ENCODE measurements at regions not wholly inside any gene's neighbourhood (a gene's known extent, or its start where the extent isn't known, plus 50 kb on each side); places are given as distances from the start of the nearest gene placed in this dataset.
"Not testable (repeated sequence)": the region's sequence is repeated elsewhere in the genome, so short reads cannot be mapped to it uniquely, and the experiment has no call there.

GRCh38 chr18:77373730-77374445, 124.2 kb downstream of the GALR1 start:
- DNase-seq, result no peak

DNA sequence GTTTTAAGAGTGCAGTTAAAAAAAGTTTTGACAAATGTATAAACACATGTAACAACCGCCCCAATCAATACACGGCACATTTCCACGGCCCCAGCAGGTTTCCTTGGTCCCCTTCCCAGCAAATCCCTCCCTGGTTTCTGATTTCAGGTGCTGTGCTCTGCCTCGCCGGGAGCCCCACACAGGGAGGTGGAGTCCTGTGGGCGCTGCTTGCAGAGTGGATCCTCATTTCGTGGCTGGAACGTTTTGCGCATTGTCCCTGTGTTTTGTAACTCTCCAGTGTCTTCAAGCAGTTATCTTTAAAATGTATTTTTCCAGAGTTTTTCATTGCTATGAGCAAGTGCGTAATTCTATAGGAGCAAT, 124.8 kb downstream of the GALR1 start:
- DNase-seq, result no peak

DNA sequence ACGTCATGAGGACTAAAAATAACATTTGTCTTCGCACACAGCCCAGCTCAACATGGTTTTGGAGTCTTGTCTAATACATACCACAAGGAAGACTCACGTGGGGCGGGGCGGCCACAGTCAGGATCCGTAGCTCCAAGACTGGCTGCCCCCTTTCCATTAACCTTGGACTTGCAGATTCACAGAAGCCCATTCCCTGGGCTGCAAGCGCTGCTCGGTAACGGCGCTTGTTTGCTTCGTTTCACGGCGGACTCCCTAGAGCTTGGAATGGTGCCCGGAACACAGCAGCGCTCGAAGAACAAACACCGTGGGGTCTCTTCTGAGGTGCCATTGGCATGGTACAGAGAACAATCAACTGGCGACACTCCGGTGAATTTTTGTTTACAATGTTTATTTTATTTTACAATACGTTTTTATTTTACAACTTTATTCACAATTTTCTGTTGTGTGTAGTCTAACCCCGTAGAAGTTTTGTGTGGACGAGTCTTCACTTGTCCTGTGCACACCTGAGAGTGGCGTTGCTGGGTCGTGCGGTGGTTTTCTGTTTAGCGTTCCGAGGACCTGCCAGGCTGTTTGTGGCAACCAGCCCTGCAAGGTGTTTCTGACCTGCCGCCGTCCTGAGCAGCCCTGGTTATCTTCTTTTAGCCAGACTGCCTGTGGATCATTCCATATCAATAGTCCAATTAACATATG, 126.5 kb downstream of the GALR1 start:
- no peak for DNase-seq

- DNase-seq, result no peak
These were observed 127.1 kb downstream of the GALR1 start for GRCh38 chr18:77376733-77377094.

- DNase-seq, result no peak
These were observed 128.2 kb downstream of the GALR1 start for GRCh38 chr18:77377813-77378212.

DNA sequence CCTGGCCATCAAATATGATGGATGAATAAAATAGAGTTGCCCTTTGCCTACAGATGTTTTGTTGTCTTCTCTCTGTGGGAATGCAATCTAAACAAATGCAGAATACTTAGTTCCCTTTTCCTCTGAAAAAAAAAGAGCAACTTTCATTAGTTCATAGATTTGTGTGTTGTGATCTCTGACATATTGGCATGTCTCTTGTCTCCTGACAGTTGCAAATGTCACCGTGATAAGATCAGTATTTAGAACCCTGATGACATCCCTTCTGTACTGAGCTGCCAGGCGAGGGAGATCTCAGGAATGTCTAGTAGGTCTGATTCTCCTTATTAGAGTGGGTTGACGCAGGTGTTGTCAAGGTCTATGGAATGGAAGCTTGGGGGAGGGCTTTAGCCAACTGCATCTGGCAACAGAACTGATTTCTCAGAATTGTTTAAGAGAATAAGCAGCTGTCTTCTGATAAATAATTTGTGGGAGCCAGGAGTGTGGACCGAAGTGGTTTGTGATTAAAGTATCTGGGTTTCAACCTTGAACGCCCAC, 130.4 kb downstream of the GALR1 start:
- DNase-seq, result no peak

DNA sequence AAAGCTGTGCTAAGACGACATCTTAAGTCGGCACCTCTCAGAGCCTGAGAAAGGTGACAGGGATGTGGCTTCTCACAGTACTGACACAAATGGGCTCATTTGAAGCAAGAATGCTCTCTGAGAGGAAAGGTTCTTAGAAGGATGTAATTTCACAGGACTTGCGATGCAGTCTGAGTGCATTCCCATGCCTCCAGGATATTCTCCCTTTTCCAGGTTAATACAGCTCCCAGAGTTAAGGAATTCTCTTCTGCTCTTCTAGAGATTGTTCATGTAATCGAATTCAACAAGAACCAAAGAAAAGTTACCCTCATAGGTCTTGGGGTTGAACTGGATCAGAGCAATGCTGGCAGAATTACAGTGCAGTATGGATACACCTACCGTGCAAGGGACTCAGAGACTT, 131.0 kb downstream of the GALR1 start:
- no peak for DNase-seq

GRCh38 chr18:77392321-77392720, 142.7 kb downstream of the GALR1 start:
- no peak for DNase-seq

GRCh38 chr18:77393519-77393918, 143.9 kb downstream of the GALR1 start:
- no peak for DNase-seq

DNA sequence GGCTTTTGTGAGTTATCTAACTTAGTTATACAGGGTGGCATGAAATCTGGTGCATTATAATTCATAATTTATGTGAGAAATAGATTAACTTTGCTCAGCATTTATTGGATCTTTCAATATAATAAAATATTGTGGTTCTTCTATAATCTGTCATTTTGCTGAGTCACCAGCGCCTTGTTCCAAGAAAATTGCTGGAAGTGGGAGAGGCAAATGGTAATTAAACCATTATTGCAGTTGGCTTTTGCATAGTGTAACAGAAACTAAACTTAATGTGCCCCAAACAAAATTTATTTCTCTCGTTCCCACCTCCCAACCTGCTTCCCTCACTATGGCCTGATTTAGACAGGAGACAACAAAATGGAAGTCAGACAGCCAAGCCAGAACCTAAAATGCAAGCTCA, 146.3 kb downstream of the GALR1 start:
- DNase-seq, result no peak

GRCh38 chr18:77397056-77397455, 147.4 kb downstream of the GALR1 start:
- DNase-seq, result no peak

DNA sequence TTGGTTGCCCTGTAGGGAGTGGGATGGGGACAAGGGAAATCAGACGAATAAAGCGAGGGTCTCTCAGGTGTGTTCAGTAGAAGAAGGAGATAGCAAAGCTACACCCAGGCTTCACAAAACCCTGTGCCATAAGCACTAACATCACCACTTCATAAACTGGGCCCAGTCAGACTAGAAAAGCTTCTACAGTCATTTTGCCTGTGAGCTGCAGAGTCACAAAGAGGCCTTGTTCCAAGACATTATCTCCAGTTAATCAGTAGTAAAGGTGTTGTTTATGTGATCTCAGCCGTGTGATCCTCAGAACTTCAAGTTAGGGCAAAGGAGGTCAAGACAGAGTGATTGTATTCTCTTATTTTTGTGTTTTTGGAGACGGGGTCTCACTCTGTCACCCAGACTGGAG, 148.0 kb downstream of the GALR1 start:
- no peak for DNase-seq

- no peak for DNase-seq
These were observed 150.9 kb downstream of the GALR1 start for GRCh38 chr18:77400561-77400960.

DNA sequence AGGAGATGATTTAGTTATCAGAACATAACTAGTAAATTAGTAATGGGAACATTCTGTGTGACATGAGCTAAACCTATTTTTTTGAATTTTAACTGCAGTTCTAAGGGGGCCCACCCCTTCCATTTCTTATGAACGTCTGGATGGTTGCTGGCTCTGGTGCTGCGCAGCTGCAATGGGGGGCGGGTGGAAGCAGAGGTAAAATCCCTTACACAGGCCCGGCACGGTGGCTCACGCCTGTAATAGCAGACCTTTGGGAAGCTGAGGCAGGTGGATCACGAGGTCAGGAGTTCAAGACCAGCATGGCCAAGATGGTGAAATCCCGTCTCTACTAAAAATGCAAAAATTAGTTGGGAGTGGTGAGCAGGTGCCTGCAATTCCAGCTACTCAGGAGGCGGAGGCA, 151.5 kb downstream of the GALR1 start:
- no peak for DNase-seq

DNA sequence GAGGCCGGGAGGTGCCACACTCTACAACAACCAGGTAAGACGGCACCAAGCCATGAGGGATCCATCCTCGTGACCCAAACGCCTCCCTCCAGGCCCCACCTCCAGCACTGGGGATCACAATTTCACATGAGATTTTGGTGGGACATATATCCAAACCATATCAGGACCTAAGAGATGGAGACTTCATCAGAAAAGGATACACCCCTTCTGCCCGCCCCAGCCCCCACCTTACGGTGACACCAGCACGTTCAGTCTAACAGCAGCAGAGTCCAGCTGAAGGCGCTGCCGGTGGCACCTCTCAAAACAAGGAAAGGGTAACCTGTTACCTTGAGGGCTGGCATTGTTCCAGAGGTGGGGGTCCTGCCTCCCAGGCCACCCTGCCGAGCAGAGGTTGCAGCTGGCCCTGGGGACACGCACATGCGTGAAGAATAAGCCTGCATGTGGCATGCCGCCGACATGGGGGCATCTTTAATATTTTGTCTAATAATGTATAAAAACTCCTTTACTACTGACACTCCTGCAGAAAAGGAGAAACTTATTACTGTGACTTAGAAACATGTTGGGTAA, 154.4 kb downstream of the GALR1 start:
- DNase-seq, result no peak

DNA sequence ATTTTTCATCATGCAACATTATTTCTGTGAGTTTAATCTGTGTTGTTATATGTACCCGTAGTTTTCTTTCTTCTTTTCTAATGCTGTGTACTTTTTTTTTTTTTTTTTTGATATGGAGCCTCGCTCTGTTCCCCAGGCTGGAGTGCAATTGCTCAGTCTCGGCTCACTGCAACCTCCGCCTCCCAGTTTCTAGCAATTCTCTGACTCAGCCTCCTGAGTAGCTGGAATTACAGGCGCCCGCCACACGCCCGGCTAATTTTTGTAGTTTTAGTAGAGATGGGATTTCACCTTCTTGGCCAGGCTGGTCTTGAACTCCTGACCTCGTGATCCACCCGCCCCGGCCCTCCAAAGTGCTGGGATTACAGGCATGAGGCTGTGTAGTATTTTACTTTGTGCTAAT, 155.4 kb downstream of the GALR1 start:
- no peak for DNase-seq

GRCh38 chr18:77407733-77408132, 158.1 kb downstream of the GALR1 start:
- DNase-seq, result no peak

GRCh38 chr18:77421546-77421945, 171.9 kb downstream of the GALR1 start:
- DNase-seq, result not testable (repeated sequence)

- no peak for DNase-seq
These were observed 173.6 kb downstream of the GALR1 start for GRCh38 chr18:77422974-77423867.

DNA sequence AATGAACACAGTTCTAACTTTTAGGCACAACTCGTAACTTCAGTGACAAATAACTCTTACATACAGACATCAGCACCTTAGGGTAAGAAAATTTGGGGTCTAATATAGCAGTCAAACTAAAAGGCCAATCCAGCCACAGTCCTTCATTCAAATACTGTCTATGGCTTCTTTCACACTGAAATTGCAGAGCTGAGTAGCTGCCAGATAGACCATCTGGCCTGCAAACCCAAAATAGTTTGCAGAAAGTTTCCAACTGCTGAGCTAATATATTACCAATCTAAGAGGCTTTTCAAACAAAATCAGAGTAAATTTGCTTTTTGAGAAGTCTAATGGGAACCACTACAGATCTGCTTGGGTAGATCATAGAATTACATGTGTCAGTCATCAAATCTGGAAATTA, 183.4 kb downstream of the GALR1 start:
- DNase-seq, result no peak

DNA sequence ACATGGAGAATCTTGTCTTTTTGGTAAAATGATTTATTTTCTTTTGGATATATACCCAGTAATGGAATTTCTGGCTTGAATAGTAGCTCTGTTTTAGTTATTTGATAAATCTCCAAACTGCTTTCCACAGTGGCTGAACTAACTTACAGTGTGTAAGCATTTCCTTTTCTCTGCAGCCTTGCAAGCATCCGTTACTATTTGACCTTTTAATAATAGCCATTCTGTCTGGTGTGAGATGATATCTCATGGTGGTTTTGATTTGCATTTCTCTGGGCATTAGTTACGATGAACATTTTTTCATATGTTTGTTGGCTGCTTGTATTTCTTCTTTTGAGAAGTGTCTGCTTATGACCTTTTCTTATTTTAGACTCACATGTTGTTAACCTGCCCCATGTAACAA, 190.2 kb downstream of the GALR1 start:
- DNase-seq, result no peak

DNA sequence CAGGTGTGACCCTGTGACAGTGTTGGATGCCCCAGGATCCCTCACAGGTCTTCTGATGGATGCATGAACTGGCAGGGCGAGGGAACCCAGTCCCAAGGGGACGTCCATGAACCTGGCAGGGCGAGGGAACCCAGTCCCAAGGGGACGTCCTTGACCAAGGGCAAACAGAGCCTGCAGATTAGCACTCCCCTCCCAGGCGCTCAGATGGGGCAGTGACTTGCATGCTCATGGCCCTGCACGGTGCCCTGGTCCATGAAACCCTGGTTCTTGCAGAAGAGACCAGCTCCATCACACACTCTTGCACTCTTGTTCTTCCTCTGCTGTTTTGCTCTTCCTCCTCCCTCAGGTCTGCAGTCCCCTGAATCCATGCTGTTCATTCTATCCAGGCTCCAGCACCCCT, 192.7 kb downstream of the GALR1 start:
- DNase-seq, result no peak

GRCh38 chr18:77444385-77444784, 194.7 kb downstream of the GALR1 start:
- DNase-seq, result no peak
